H9 (cell line): ENCODE measurements at regions not wholly inside any gene's neighbourhood (a gene's known extent, or its start where the extent isn't known, plus 50 kb on each side); places are given as distances from the start of the nearest gene placed in this dataset.

Experiments used
- DNase-seq: peaks from one replicate; pipeline ENCODE4 v3.0.0-alpha.2; 2017
- H2AFZ ChIP-seq: one replicate; pipeline ENCODE4 v1.6.1; 2013; ENCODE audit warnings: mild to moderate bottlenecking, low read length, control low read depth, moderate library complexity
- H2AK5ac ChIP-seq: 2 replicates; pipeline ENCODE4 v1.6.1; 2013; ENCODE audit warnings: low read length, control low read depth, mixed read lengths; ENCODE audit not compliant: insufficient read length
- H2BK120ac ChIP-seq: one replicate; pipeline ENCODE4 v1.6.1; 2013; ENCODE audit warnings: low read depth, mild to moderate bottlenecking, low read length, control low read depth, inconsistent platforms; ENCODE audit not compliant: poor library complexity, severe bottlenecking
- H2BK12ac ChIP-seq: 2 replicates; pipeline ENCODE4 v1.6.1; 2013; ENCODE audit warnings: low read length, control low read depth, mixed read lengths, low read depth; ENCODE audit not compliant: insufficient read length
- H2BK15ac ChIP-seq: 2 replicates; pipeline ENCODE4 v1.6.1; 2013; ENCODE audit warnings: low read depth, low read length, control low read depth
- H2BK20ac ChIP-seq: one replicate; pipeline ENCODE4 v1.6.1; 2013; ENCODE audit warnings: low read depth, mild to moderate bottlenecking, low read length, control low read depth, inconsistent platforms; ENCODE audit not compliant: poor library complexity, severe bottlenecking
- H2BK5ac ChIP-seq: 2 replicates; pipeline ENCODE4 v1.6.1; 2013; ENCODE audit warnings: low read length, control low read depth, mixed read lengths; ENCODE audit not compliant: insufficient read length
- H3K14ac ChIP-seq: 2 replicates; pipeline ENCODE4 v1.6.1; 2013; ENCODE audit warnings: low read length, control low read depth; ENCODE audit not compliant: insufficient read depth
- H3K18ac ChIP-seq: 2 replicates; pipeline ENCODE4 v1.6.1; 2013; ENCODE audit warnings: low read depth, mild to moderate bottlenecking, mixed read lengths, low read length, control low read depth; ENCODE audit not compliant: insufficient read length
- H3K23ac ChIP-seq: 2 replicates; pipeline ENCODE4 v1.6.1; 2013; ENCODE audit warnings: low read length, control low read depth, mixed read lengths, low read depth; ENCODE audit not compliant: insufficient read length
- H3K23me2 ChIP-seq: 2 replicates; pipeline ENCODE4 v1.6.1; 2013; ENCODE audit warnings: low read depth, mild to moderate bottlenecking, mixed read lengths, low read length, control low read depth; ENCODE audit not compliant: insufficient read length, poor library complexity, severe bottlenecking
- H3K27ac ChIP-seq: 2 replicates; pipeline ENCODE4 v1.5.1; 2013; ENCODE audit warnings: low read length, control low read depth, mixed read lengths, low read depth; ENCODE audit not compliant: insufficient read length
- H3K27me3 ChIP-seq: 2 replicates; pipeline ENCODE4 v1.6.1; 2013; ENCODE audit warnings: low read length, control low read depth, inconsistent platforms; ENCODE audit not compliant: insufficient read depth
- H3K4ac ChIP-seq: 2 replicates; pipeline ENCODE4 v1.6.1; 2013; ENCODE audit warnings: low read depth, mild to moderate bottlenecking, control low read depth, inconsistent platforms, low read length, moderate library complexity
- H3K4me1 ChIP-seq: 2 replicates; pipeline ENCODE4 v1.6.1; 2013; ENCODE audit warnings: low read length, control low read depth, inconsistent platforms; ENCODE audit not compliant: insufficient read depth
- H3K4me2 ChIP-seq: 2 replicates; pipeline ENCODE4 v1.6.1; 2013; ENCODE audit warnings: low read length, control low read depth, mixed read lengths; ENCODE audit not compliant: insufficient read length, insufficient read depth
- H3K56ac ChIP-seq: 2 replicates; pipeline ENCODE4 v1.6.1; 2013; ENCODE audit warnings: low read depth, mild to moderate bottlenecking, mixed read lengths, low read length, control low read depth; ENCODE audit not compliant: insufficient read length
- H3K79me1 ChIP-seq: 2 replicates; pipeline ENCODE4 v1.6.1; 2013; ENCODE audit warnings: low read depth, mild to moderate bottlenecking, moderate library complexity, low read length, control low read depth, inconsistent platforms; ENCODE audit not compliant: insufficient read depth, poor library complexity, severe bottlenecking
- H3K79me2 ChIP-seq: 2 replicates; pipeline ENCODE4 v1.6.1; 2013; ENCODE audit warnings: low read length, control low read depth, inconsistent platforms; ENCODE audit not compliant: insufficient read depth
- H3K9ac ChIP-seq: 2 replicates; pipeline ENCODE4 v1.6.1; 2013; ENCODE audit warnings: low read length, control low read depth, mixed read lengths; ENCODE audit not compliant: insufficient read length; ENCODE audit errors: extremely low read depth
- H3K9me3 ChIP-seq: one replicate; pipeline ENCODE4 v1.6.1; 2013; ENCODE audit warnings: low read depth, low read length, inconsistent platforms; ENCODE audit not compliant: control insufficient read depth
- H3T11ph ChIP-seq: one replicate; pipeline ENCODE4 v1.6.1; 2013; ENCODE audit warnings: mild to moderate bottlenecking, low read length, control low read depth, inconsistent platforms
- H4K20me1 ChIP-seq: one replicate; pipeline ENCODE4 v1.6.1; 2013; ENCODE audit not compliant: control insufficient read depth, insufficient read length, insufficient read depth
- H4K5ac ChIP-seq: 2 replicates; pipeline ENCODE4 v1.6.1; 2013; ENCODE audit warnings: low read depth, mild to moderate bottlenecking, mixed read lengths, low read length, control low read depth; ENCODE audit not compliant: insufficient read length
- H4K8ac ChIP-seq: replicated peaks from 2 replicates; pipeline ENCODE4 v1.6.1; 2013; ENCODE audit warnings: low read length, control low read depth, mixed read lengths, low read depth; ENCODE audit not compliant: insufficient read length
- H4K91ac ChIP-seq: 2 replicates; pipeline ENCODE4 v1.6.1; 2013; ENCODE audit warnings: low read depth, mild to moderate bottlenecking, moderate library complexity, mixed read lengths, low read length, control low read depth; ENCODE audit not compliant: insufficient read length
- H3K27ac Mint-ChIP-seq, 3 experiments: 2 replicates in 2 of 3; 3 replicates in 1 of 3; pipeline ENCODE4 v1.8.0; 2020 to 2021; ENCODE audit warnings: mixed read lengths in 3 of 3, mild to moderate bottlenecking in 1 of 3, moderate library complexity in 1 of 3
- H3K27me3 Mint-ChIP-seq: 2 replicates; pipeline ENCODE4 v1.8.0; 2021; ENCODE audit warnings: low read depth, mild to moderate bottlenecking, moderate library complexity, mixed read lengths
- H3K36me3 Mint-ChIP-seq, 3 experiments: 2 replicates in 2 of 3; 3 replicates in 1 of 3; pipeline ENCODE4 v1.8.0; 2020 to 2021; ENCODE audit warnings: low read depth in 3 of 3, mixed read lengths in 3 of 3; ENCODE audit not compliant: insufficient read depth in 1 of 3
- H3K4me1 Mint-ChIP-seq, 2 experiments: 2 replicates each; pipeline ENCODE4 v1.8.0; 2020; ENCODE audit warnings: mixed read lengths in 2 of 2
- H3K4me3 Mint-ChIP-seq, 2 experiments: 2 replicates in 1 of 2; 3 replicates in 1 of 2; pipeline ENCODE4 v1.8.0; 2020 to 2021; ENCODE audit warnings: mild to moderate bottlenecking in 2 of 2, mixed read lengths in 2 of 2, moderate library complexity in 1 of 2
- H3K9me3 Mint-ChIP-seq, 2 experiments: 2 replicates in 1 of 2; 3 replicates in 1 of 2; pipeline ENCODE4 v1.8.0; 2020; ENCODE audit warnings: mild to moderate bottlenecking in 2 of 2, mixed read lengths in 2 of 2, moderate library complexity in 1 of 2
- CTCF ChIP-seq: fragments of 200-600 bp; sonication (generic); conservative IDR thresholded peaks from 3 replicates; pipeline ENCODE4 v1.8.0; 2021; ENCODE audit warnings: antibody characterized with exemption, mild to moderate bottlenecking
- WGBS: extraction: QIAGEN DNeasy Blood & Tissue Kit; methylation state at CpG from one replicate; pipeline ENCODE4 v1.1.7; 2013; ENCODE audit warnings: missing lambda C conversion rate, low lambda C conversion rate, mixed read lengths; ENCODE audit not compliant: insufficient read length; ENCODE audit errors: extremely low coverage; 5-methylcytosine and 5-hydroxymethylcytosine counted together

GRCh38 chr5:165201369-165201768, 1696.0 kb downstream of the MAT2B start:
- Histone ChIP-seq H3K4me1 (no peaks in the 10 kb centered on the region), H3K79me2 (no peaks in the 10 kb centered on the region), H4K20me1 (no peaks in the 10 kb centered on the region), H3K23me2 (no peaks in the 10 kb centered on the region), H3K4ac (no peak overlapping the region), H2AK5ac (no peak overlapping the region), H2BK120ac (no peak overlapping the region), H2BK5ac (no peak overlapping the region), H4K91ac (no peak overlapping the region), H4K8ac (no peak overlapping the region), H3K9me3 (no peaks in the 10 kb centered on the region), H3K56ac (no peak overlapping the region), H3K9ac (no peak overlapping the region), H3K4me2 (no peak overlapping the region), H3K14ac (no peak overlapping the region), H2AFZ (no peak overlapping the region), H2BK12ac (no peak overlapping the region), H2BK15ac (no peak overlapping the region), H3T11ph (no peak overlapping the region), H3K23ac (no peak overlapping the region), H3K27ac (no peak overlapping the region), H3K27me3 (no peaks in the 10 kb centered on the region), H3K18ac (no peak overlapping the region), H2BK20ac (no peak overlapping the region), H3K79me1 (no peaks in the 10 kb centered on the region), H4K5ac (no peak overlapping the region)
- WGBS: no CpG with 5 or more reads among the region's 3 CpGs
- no peak for DNase-seq
- Mint-ChIP-seq H3K4me3 (no peak overlapping the region), H3K9me3 (no peaks in the 10 kb centered on the region), H3K27me3 (no peaks in the 10 kb centered on the region), H3K36me3 (no peaks in the 10 kb centered on the region), H3K27ac (no peak overlapping the region), H3K4me1 (peaks cover 13% of the 10 kb centered on the region in 2 experiments)
- no peak for TF ChIP-seq CTCF
